ENCODE measurements at regions not wholly inside any gene's neighbourhood (a gene's known extent, or its start where the extent isn't known, plus 50 kb on each side); places are given as distances from the start of the nearest gene placed in this dataset.

DNA sequence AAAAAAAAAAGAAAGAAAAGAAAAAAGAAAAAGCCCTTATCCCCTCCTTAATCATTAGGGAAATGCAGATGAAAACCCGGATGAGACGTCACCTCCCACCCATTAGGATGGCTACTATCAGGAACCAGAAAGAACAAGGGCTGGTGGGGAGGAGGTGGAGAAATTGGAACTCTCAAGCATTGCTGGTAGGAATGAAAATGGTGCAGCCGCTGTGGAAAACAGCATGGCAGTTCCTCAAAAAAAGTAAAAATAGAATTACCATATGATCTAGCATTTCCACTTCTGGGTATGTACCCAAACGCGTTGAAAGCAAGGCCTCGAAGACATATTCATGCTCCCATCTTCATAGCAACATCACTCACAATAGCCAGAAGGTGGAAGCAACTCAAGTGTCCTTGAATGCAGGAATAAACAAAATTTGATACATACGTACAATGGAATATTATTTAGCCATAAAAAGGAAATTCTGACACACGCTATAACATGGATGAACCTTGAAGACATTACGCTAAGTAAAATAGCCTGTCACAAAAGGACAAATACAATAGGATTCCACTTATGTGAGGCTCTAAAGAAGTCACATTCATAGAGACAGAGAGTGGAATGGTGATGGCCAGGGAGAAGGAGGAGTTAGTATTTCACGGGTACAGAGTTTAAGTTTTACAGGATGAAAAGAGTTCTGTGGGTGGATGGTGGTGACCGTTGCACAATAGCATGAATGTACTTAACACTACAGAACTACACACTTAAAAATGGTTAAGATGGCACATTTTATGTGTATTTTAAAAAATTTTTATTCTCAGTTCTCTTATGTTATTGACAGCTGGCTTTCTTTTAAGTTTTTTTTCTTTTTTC lies 166.8 kb upstream of the IER5L start:
- H3K79me2 ChIP-seq (ENCODE audit: low read length), result no peaks in the 10 kb centered on the region
- no peaks in the 10 kb centered on the region for H3K4me1 ChIP-seq (ENCODE audit: low read length)
- no peak overlapping the region for H2AFZ ChIP-seq (ENCODE audit: low read length)
- H3K4me3 ChIP-seq (ENCODE audit: low read length), result no peak overlapping the region
- H3K27me3 ChIP-seq (replicated peaks; ENCODE audit: insufficient read depth, low read length), result peaks cover 18% of the 10 kb centered on the region
- no peaks in the 10 kb centered on the region for H3F3A ChIP-seq (ENCODE audit: insufficient read depth, low read length)
- no peaks in the 10 kb centered on the region for H3K9me3 ChIP-seq (replicated peaks; ENCODE audit: insufficient read depth, low read length)
- H3K9me2 ChIP-seq (replicated peaks; ENCODE audit: insufficient read depth, low read length), result no peaks in the 10 kb centered on the region
- H4K20me1 ChIP-seq (ENCODE audit: insufficient read depth, low read length), result no peaks in the 10 kb centered on the region
- H3K9ac ChIP-seq (ENCODE audit: low read length), result no peak overlapping the region
- no peak overlapping the region for H3K4me2 ChIP-seq (ENCODE audit: low read depth, low read length)
- TF ChIP-seq EZH2phosphoT487 (IDR thresholded peaks at IDR 0.05; ENCODE audit: low read length) (no peak), EZH2 (optimal IDR thresholded peaks at IDR 0.05; ENCODE audit: low read depth, low read length) (no peak)
- TF ChIP-seq, protein P1, sequence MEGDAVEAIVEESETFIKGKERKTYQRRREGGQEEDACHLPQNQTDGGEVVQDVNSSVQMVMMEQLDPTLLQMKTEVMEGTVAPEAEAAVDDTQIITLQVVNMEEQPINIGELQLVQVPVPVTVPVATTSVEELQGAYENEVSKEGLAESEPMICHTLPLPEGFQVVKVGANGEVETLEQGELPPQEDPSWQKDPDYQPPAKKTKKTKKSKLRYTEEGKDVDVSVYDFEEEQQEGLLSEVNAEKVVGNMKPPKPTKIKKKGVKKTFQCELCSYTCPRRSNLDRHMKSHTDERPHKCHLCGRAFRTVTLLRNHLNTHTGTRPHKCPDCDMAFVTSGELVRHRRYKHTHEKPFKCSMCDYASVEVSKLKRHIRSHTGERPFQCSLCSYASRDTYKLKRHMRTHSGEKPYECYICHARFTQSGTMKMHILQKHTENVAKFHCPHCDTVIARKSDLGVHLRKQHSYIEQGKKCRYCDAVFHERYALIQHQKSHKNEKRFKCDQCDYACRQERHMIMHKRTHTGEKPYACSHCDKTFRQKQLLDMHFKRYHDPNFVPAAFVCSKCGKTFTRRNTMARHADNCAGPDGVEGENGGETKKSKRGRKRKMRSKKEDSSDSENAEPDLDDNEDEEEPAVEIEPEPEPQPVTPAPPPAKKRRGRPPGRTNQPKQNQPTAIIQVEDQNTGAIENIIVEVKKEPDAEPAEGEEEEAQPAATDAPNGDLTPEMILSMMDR (IDR thresholded peaks at IDR 0.05; ENCODE audit: low read length), result no peak
- H3K36me3 ChIP-seq (replicated peaks; ENCODE audit: insufficient read depth, low read length), result no peaks in the 10 kb centered on the region
- no peak for DNase-seq
- no peak overlapping the region for H3K27ac ChIP-seq (ENCODE audit: low read length)

GRCh38 chr9:129343424-129344375 lies 165.6 kb upstream of the IER5L start:
- Histone ChIP-seq H3K9me3 (replicated peaks; ENCODE audit: insufficient read depth, low read length) (no peaks in the 10 kb centered on the region), H3K79me2 (ENCODE audit: low read length) (no peaks in the 10 kb centered on the region), H3K4me2 (ENCODE audit: low read depth, low read length) (no peak overlapping the region), H3F3A (ENCODE audit: insufficient read depth, low read length) (no peaks in the 10 kb centered on the region), H3K9me2 (replicated peaks; ENCODE audit: insufficient read depth, low read length) (no peaks in the 10 kb centered on the region), H3K27ac (ENCODE audit: low read length) (no peak overlapping the region), H4K20me1 (ENCODE audit: insufficient read depth, low read length) (no peaks in the 10 kb centered on the region), H2AFZ (ENCODE audit: low read length) (no peak overlapping the region), H3K4me1 (ENCODE audit: low read length) (no peaks in the 10 kb centered on the region), H3K27me3 (replicated peaks; ENCODE audit: insufficient read depth, low read length) (peaks cover 13% of the 10 kb centered on the region), H3K9ac (ENCODE audit: low read length) (no peak overlapping the region), H3K4me3 (ENCODE audit: low read length) (no peak overlapping the region), H3K36me3 (replicated peaks; ENCODE audit: insufficient read depth, low read length) (no peaks in the 10 kb centered on the region)
- no peak for DNase-seq
- no peak for TF ChIP-seq EZH2phosphoT487 (IDR thresholded peaks at IDR 0.05; ENCODE audit: low read length)
- TF ChIP-seq EZH2 (optimal IDR thresholded peaks at IDR 0.05; ENCODE audit: low read depth, low read length), result no peak
- TF ChIP-seq, protein P1 (IDR thresholded peaks at IDR 0.05; ENCODE audit: low read length), result no peak

GRCh38 chr9:129342591-129343423 lies 164.7 kb upstream of the IER5L start:
- H4K20me1 ChIP-seq (ENCODE audit: insufficient read depth, low read length), result no peaks in the 10 kb centered on the region
- H3K4me3 ChIP-seq (ENCODE audit: low read length), result no peak overlapping the region
- H3K9ac ChIP-seq (ENCODE audit: low read length), result no peak overlapping the region
- no peak for DNase-seq
- H3K79me2 ChIP-seq (ENCODE audit: low read length), result no peaks in the 10 kb centered on the region
- H3K9me2 ChIP-seq (replicated peaks; ENCODE audit: insufficient read depth, low read length), result no peaks in the 10 kb centered on the region
- H3K4me1 ChIP-seq (ENCODE audit: low read length), result no peaks in the 10 kb centered on the region
- H3F3A ChIP-seq (ENCODE audit: insufficient read depth, low read length), result no peaks in the 10 kb centered on the region
- TF ChIP-seq EZH2 (optimal IDR thresholded peaks at IDR 0.05; ENCODE audit: low read depth, low read length), result no peak
- TF ChIP-seq EZH2phosphoT487 (IDR thresholded peaks at IDR 0.05; ENCODE audit: low read length), result no peak
- TF ChIP-seq, protein P1 (IDR thresholded peaks at IDR 0.05; ENCODE audit: low read length), result no peak
- H3K36me3 ChIP-seq (replicated peaks; ENCODE audit: insufficient read depth, low read length), result no peaks in the 10 kb centered on the region
- H3K4me2 ChIP-seq (ENCODE audit: low read depth, low read length), result no peak overlapping the region
- peaks cover 8% of the 10 kb centered on the region for H3K27me3 ChIP-seq (replicated peaks; ENCODE audit: insufficient read depth, low read length)
- H3K9me3 ChIP-seq (replicated peaks; ENCODE audit: insufficient read depth, low read length), result no peaks in the 10 kb centered on the region
- H3K27ac ChIP-seq (ENCODE audit: low read length), result no peak overlapping the region
- no peak overlapping the region for H2AFZ ChIP-seq (ENCODE audit: low read length)

Data from MM.1S (cell line).